ENCODE measurements at regions not wholly inside any gene's neighbourhood (a gene's known extent, or its start where the extent isn't known, plus 50 kb on each side); places are given as distances from the start of the nearest gene placed in this dataset.
A peak's percentile ranks its signal among the peaks of the same experiment; 100 is the strongest.

DNA sequence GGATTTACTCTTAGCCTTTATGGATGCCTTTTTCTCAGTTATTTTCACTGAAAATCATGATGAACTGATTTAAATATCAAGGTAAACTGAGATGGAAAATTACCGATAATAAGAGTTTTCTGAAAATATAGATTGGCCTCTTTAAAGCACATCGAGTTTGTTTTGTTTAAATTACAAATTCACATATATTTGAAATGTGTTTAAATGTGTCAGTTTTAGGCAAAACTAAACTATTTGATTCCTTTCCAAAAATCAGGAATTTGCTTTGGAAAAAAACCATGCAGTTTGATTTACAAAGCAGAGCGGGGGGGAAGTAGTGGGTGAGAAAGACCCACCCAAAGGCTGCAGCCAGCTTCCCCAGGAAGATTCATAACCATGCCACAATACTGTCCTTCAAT lies 52.0 kb upstream of the EML4 start:
- no peak overlapping the region for H3K27ac ChIP-seq (ENCODE audit: low read depth in 1 of 2, low read length in 2 of 2)
- H3K4me1 ChIP-seq (ENCODE audit: control insufficient read depth in 1 of 2, insufficient read depth in 2 of 2, low read length in 2 of 2): peaks cover 0 to 4% of the 10 kb centered on the region in 2 donors
- ATAC-seq (ENCODE audit: low FRiP score): no peak
- no peaks in the 10 kb centered on the region for H3K9me3 ChIP-seq (ENCODE audit: control insufficient read depth, low read length)
- H3K27me3 ChIP-seq (ENCODE audit: control insufficient read depth in 1 of 2, insufficient read depth in 2 of 2, low read length in 1 of 2): no peaks in the 10 kb centered on the region
- no peak for DNase-seq
- no peak overlapping the region for H3K4me3 ChIP-seq (ENCODE audit: low read length in 2 of 2)
- 54 to 74% methylated on average over 3 of the region's 3 CpGs for WGBS, 2 donors
- intact Hi-C loops (cut with DNase I): no loop called here
- H3K36me3 ChIP-seq (ENCODE audit: control insufficient read depth in 1 of 2, insufficient read depth in 2 of 2, low read length in 1 of 2): no peaks in the 10 kb centered on the region

- H3K4me1 ChIP-seq (ENCODE audit: control insufficient read depth in 1 of 2, insufficient read depth in 2 of 2, low read length in 2 of 2): peaks cover 0 to 4% of the 10 kb centered on the region in 2 donors
- ATAC-seq (ENCODE audit: low FRiP score): peak; percentile 83
- no peak for DNase-seq
- H3K27me3 ChIP-seq (ENCODE audit: control insufficient read depth in 1 of 2, insufficient read depth in 2 of 2, low read length in 1 of 2): no peaks in the 10 kb centered on the region
- H3K36me3 ChIP-seq (ENCODE audit: control insufficient read depth in 1 of 2, insufficient read depth in 2 of 2, low read length in 1 of 2): no peaks in the 10 kb centered on the region
- intact Hi-C loops (cut with DNase I): no loop called here
- H3K4me3 ChIP-seq (ENCODE audit: low read length in 2 of 2): no peak overlapping the region
- WGBS, 2 donors: 44 to 49% methylated on average over 1 of the region's 1 CpG
- no peaks in the 10 kb centered on the region for H3K9me3 ChIP-seq (ENCODE audit: control insufficient read depth, low read length)
- peak overlapping the region; percentile 17 to 76 for H3K27ac ChIP-seq (ENCODE audit: low read depth in 1 of 2, low read length in 2 of 2)
Observed at GRCh38 chr2:42117923-42118753, 51.0 kb upstream of the EML4 start.

DNA sequence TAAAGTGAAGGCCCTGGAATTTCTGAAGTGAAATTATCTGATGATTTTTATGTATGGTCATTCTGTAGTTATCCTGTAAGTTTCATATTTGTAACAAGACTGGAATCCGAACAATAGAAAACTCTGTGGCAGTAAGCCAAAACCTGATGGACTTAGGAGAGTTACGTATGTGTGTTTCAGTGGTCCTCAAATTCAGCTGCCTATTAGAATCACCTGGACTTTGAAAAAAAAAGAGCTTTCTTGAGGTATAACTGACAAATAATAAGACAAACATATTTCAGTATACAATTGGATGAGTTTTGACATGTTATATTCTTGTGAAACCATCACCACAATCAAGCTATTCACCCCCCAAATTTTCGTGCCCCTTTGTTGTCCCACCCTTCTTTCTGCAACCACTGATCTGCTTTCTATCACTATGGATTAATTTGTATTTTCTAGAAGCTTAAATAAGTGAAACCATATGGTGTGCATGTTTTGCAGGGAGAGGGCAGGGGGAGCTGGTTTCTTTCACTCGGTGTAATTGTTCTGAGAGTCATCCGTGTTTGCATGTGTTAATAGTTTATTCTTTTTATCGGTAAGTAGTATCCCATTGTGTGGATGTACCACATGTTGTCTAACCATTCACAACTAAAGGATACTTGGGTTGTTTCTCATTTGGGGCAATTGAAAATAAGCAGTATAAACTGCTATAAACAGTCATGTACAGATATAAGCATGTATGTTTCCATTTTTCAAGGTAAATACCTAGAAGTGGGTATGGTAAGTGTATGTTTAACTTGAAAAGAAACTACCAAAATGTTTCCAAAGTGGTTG lies 50.2 kb upstream of the EML4 start:
- H3K4me1 ChIP-seq (ENCODE audit: control insufficient read depth in 1 of 2, insufficient read depth in 2 of 2, low read length in 2 of 2): peaks cover 0 to 4% of the 10 kb centered on the region in 2 donors
- WGBS, 2 donors: 69 to 79% methylated on average over 6 of the region's 6 CpGs
- no peak overlapping the region for H3K4me3 ChIP-seq (ENCODE audit: low read length in 2 of 2)
- no peak for ATAC-seq (ENCODE audit: low FRiP score)
- intact Hi-C loops (cut with DNase I): no loop called here
- H3K36me3 ChIP-seq (ENCODE audit: control insufficient read depth in 1 of 2, insufficient read depth in 2 of 2, low read length in 1 of 2): no peaks in the 10 kb centered on the region
- DNase-seq: no peak
- H3K27ac ChIP-seq (ENCODE audit: low read depth in 1 of 2, low read length in 2 of 2): peak overlapping the region in 1 of 2 donors; percentile 76
- H3K9me3 ChIP-seq (ENCODE audit: control insufficient read depth, low read length): no peaks in the 10 kb centered on the region
- H3K27me3 ChIP-seq (ENCODE audit: control insufficient read depth in 1 of 2, insufficient read depth in 2 of 2, low read length in 1 of 2): no peaks in the 10 kb centered on the region

Data from aorta (tissue), 5 donors.